NCI-H446 treated with DMSO at 0.1 percent for 48 hours (cell line): ENCODE measurements at regions not wholly inside any gene's neighbourhood (a gene's known extent, or its start where the extent isn't known, plus 50 kb on each side); places are given as distances from the start of the nearest gene placed in this dataset.

Source experiments
- DNase-seq: peaks from one replicate; lab custom pipeline; 2025; lab: John Stamatoyannopoulos, UW

GRCh38 chr11:28677721-28678120, 569.5 kb downstream of the METTL15 start:
- no peak for DNase-seq

- DNase-seq = no peak
Observed at GRCh38 chr11:28675183-28675582, 567.0 kb downstream of the METTL15 start.

- no peak for DNase-seq
Observed at GRCh38 chr11:28674433-28675103, 566.4 kb downstream of the METTL15 start.

GRCh38 chr11:28673691-28674432, 565.7 kb downstream of the METTL15 start:
- DNase-seq = no peak

GRCh38 chr11:28671274-28671673, 563.1 kb downstream of the METTL15 start:
- no peak for DNase-seq

- no peak for DNase-seq
Observed at GRCh38 chr11:28666632-28667031, 558.4 kb downstream of the METTL15 start.

GRCh38 chr11:28659716-28660348, 551.6 kb downstream of the METTL15 start:
- no peak for DNase-seq

GRCh38 chr11:28657378-28658030, 549.3 kb downstream of the METTL15 start:
- DNase-seq = no peak

- no peak for DNase-seq
Observed at GRCh38 chr11:28654191-28654590, 546.0 kb downstream of the METTL15 start.

- DNase-seq = no peak
Observed at GRCh38 chr11:28649922-28650321, 541.7 kb downstream of the METTL15 start.

- no peak for DNase-seq
Observed at GRCh38 chr11:28636566-28636965, 528.4 kb downstream of the METTL15 start.

- no peak for DNase-seq
Observed at GRCh38 chr11:28636033-28636432, 527.8 kb downstream of the METTL15 start.

GRCh38 chr11:28632338-28632737, 524.1 kb downstream of the METTL15 start:
- DNase-seq = no peak

- no peak for DNase-seq
Observed at GRCh38 chr11:28631148-28631547, 523.0 kb downstream of the METTL15 start.

GRCh38 chr11:28629235-28629634, 521.0 kb downstream of the METTL15 start:
- no peak for DNase-seq

GRCh38 chr11:28628412-28628811, 520.2 kb downstream of the METTL15 start:
- no peak for DNase-seq

- DNase-seq = no peak
Observed at GRCh38 chr11:28627690-28628255, 519.6 kb downstream of the METTL15 start.

GRCh38 chr11:28625532-28625931, 517.3 kb downstream of the METTL15 start:
- DNase-seq = no peak

- no peak for DNase-seq
Observed at GRCh38 chr11:28621753-28622152, 513.6 kb downstream of the METTL15 start.

GRCh38 chr11:28619846-28620540, 511.8 kb downstream of the METTL15 start:
- DNase-seq = no peak

GRCh38 chr11:28618416-28618815, 510.2 kb downstream of the METTL15 start:
- no peak for DNase-seq
